ENCODE measurements at regions not wholly inside any gene's neighbourhood (a gene's known extent, or its start where the extent isn't known, plus 50 kb on each side); places are given as distances from the start of the nearest gene placed in this dataset.

DNA sequence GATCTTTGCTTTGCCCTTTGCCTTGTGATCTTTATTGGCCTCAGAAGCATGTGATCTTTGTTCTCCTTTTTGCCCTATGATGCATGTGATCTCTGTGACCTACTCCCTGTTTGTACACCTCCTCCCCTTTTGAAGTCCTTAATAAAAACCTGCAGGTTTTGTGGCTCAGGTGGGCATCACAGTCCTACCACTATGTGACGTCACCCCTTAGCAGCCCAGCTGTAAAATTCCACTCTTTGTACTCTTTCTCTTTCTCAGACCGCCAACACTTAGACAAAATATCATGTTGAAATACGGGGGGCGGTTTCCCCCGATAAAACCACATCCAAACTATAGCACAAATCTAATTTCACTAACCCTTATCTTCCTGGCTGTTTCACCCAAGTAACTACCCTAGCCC, 76.7 kb upstream of the RAPGEF4 start:
- H3K4me2 ChIP-seq (ENCODE audit: control insufficient read depth, extremely low read depth, insufficient read depth, low read depth, low read length) = no peak overlapping the region
- no peak for FAIRE-seq
- no peaks in the 10 kb centered on the region for H3K9me1 ChIP-seq (ENCODE audit: control insufficient read depth, extremely low read depth, insufficient read depth, low read length)
- TF ChIP-seq, protein P1, sequence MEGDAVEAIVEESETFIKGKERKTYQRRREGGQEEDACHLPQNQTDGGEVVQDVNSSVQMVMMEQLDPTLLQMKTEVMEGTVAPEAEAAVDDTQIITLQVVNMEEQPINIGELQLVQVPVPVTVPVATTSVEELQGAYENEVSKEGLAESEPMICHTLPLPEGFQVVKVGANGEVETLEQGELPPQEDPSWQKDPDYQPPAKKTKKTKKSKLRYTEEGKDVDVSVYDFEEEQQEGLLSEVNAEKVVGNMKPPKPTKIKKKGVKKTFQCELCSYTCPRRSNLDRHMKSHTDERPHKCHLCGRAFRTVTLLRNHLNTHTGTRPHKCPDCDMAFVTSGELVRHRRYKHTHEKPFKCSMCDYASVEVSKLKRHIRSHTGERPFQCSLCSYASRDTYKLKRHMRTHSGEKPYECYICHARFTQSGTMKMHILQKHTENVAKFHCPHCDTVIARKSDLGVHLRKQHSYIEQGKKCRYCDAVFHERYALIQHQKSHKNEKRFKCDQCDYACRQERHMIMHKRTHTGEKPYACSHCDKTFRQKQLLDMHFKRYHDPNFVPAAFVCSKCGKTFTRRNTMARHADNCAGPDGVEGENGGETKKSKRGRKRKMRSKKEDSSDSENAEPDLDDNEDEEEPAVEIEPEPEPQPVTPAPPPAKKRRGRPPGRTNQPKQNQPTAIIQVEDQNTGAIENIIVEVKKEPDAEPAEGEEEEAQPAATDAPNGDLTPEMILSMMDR (optimal IDR thresholded peaks at IDR 0.05 in 1 of 3, IDR thresholded peaks at IDR 0.05 in 1 of 3, conservative IDR thresholded peaks at IDR 0.05 in 1 of 3; ENCODE audit: extremely low read depth in 1 of 3, insufficient read depth in 2 of 3, low read length in 3 of 3) = no peak
- TF ChIP-seq EZH2 (IDR thresholded peaks at IDR 0.05; ENCODE audit: low read length) = no peak
- no peak overlapping the region for H3K9ac ChIP-seq (ENCODE audit: control insufficient read depth, extremely low read depth, insufficient read depth, low read length)
- H3K36me3 ChIP-seq (ENCODE audit: control insufficient read depth in 2 of 2, extremely low read depth in 1 of 2, insufficient read depth in 2 of 2, low read length in 2 of 2) = no peaks in the 10 kb centered on the region
- H3K4me1 ChIP-seq (ENCODE audit: control insufficient read depth, extremely low read depth, insufficient read depth, low read length) = peaks cover 16% of the 10 kb centered on the region
- no peaks in the 10 kb centered on the region for H3K9me3 ChIP-seq (ENCODE audit: control insufficient read depth, low read depth, low read length)
- no peak for DNase-seq (ENCODE audit: low read depth, low spot score)
- H3K79me2 ChIP-seq (ENCODE audit: control insufficient read depth, insufficient read depth, low read length) = no peaks in the 10 kb centered on the region
- no peak overlapping the region for H2AFZ ChIP-seq (ENCODE audit: control insufficient read depth, low read length)
- H3K27ac ChIP-seq (ENCODE audit: control insufficient read depth, insufficient read depth, low read length) = no peak overlapping the region
- no peaks in the 10 kb centered on the region for H3K27me3 ChIP-seq (ENCODE audit: control insufficient read depth, extremely low read depth, insufficient read depth, low read length)
- no peaks in the 10 kb centered on the region for H4K20me1 ChIP-seq (ENCODE audit: control insufficient read depth, extremely low read depth, insufficient read depth, low read length)
- dilution Hi-C loops (cut with MboI; ENCODE audit: extremely low pct_ligation_motif_present, low sequenced_read_pairs) = no loop called here
- H3K4me3 ChIP-seq (ENCODE audit: control insufficient read depth in 2 of 3, extremely low read depth in 1 of 3, insufficient read depth in 2 of 3, low read depth in 1 of 3, low read length in 3 of 3) = no peak overlapping the region

DNA sequence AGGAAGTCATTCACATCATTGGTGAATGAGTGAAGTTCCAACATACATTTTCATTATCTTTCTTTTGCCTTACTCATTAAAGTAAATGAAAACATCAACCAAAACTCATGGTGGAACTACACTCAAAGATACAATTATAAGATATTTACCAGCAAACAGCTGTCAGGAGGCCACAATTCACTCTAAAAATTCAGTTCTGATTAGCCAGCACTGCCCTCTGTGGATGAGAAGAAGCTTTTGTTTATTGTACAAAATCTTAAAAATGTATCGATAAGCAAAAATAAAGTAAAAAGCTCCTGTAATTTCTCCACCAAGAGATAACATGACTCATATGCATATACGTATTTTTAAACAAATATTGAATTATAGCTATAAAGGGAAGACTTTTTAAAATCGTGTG, 73.5 kb upstream of the RAPGEF4 start:
- no peak for TF ChIP-seq EZH2 (IDR thresholded peaks at IDR 0.05; ENCODE audit: low read length)
- TF ChIP-seq, protein P1 (optimal IDR thresholded peaks at IDR 0.05 in 1 of 3, IDR thresholded peaks at IDR 0.05 in 1 of 3, conservative IDR thresholded peaks at IDR 0.05 in 1 of 3; ENCODE audit: extremely low read depth in 1 of 3, insufficient read depth in 2 of 3, low read length in 3 of 3) = no peak
- Histone ChIP-seq H3K4me2 (ENCODE audit: control insufficient read depth, extremely low read depth, insufficient read depth, low read depth, low read length) (no peak overlapping the region), H3K27me3 (ENCODE audit: control insufficient read depth, extremely low read depth, insufficient read depth, low read length) (no peaks in the 10 kb centered on the region), H3K36me3 (ENCODE audit: control insufficient read depth in 2 of 2, extremely low read depth in 1 of 2, insufficient read depth in 2 of 2, low read length in 2 of 2) (no peaks in the 10 kb centered on the region), H3K4me3 (ENCODE audit: control insufficient read depth in 2 of 3, extremely low read depth in 1 of 3, insufficient read depth in 2 of 3, low read depth in 1 of 3, low read length in 3 of 3) (no peak overlapping the region), H3K9me3 (ENCODE audit: control insufficient read depth, low read depth, low read length) (no peaks in the 10 kb centered on the region), H3K27ac (ENCODE audit: control insufficient read depth, insufficient read depth, low read length) (no peak overlapping the region), H3K9me1 (ENCODE audit: control insufficient read depth, extremely low read depth, insufficient read depth, low read length) (no peaks in the 10 kb centered on the region), H3K79me2 (ENCODE audit: control insufficient read depth, insufficient read depth, low read length) (no peaks in the 10 kb centered on the region), H4K20me1 (ENCODE audit: control insufficient read depth, extremely low read depth, insufficient read depth, low read length) (no peaks in the 10 kb centered on the region), H3K4me1 (ENCODE audit: control insufficient read depth, extremely low read depth, insufficient read depth, low read length) (peaks cover 7% of the 10 kb centered on the region), H2AFZ (ENCODE audit: control insufficient read depth, low read length) (no peak overlapping the region), H3K9ac (ENCODE audit: control insufficient read depth, extremely low read depth, insufficient read depth, low read length) (no peak overlapping the region)
- dilution Hi-C loops (cut with MboI; ENCODE audit: extremely low pct_ligation_motif_present, low sequenced_read_pairs) = no loop called here
- FAIRE-seq (no peak), DNase-seq (ENCODE audit: low read depth, low spot score) (no peak)
